ENCODE measurements at regions not wholly inside any gene's neighbourhood (a gene's known extent, or its start where the extent isn't known, plus 50 kb on each side); places are given as distances from the start of the nearest gene placed in this dataset.
A peak's percentile ranks its signal among the peaks of the same experiment; 100 is the strongest.

- TF ChIP-seq ZBTB40 (IDR thresholded peaks at IDR 0.05; ENCODE audit: borderline replicate concordance) (no peak), ZNF217 (IDR thresholded peaks at IDR 0.05) (no peak), USF2 (IDR thresholded peaks at IDR 0.05; ENCODE audit: borderline replicate concordance, low read depth, low read length) (no peak)
Measured at GRCh38 chr11:128351168-128351567, 236.2 kb downstream of the ETS1 start (continued).

DNA sequence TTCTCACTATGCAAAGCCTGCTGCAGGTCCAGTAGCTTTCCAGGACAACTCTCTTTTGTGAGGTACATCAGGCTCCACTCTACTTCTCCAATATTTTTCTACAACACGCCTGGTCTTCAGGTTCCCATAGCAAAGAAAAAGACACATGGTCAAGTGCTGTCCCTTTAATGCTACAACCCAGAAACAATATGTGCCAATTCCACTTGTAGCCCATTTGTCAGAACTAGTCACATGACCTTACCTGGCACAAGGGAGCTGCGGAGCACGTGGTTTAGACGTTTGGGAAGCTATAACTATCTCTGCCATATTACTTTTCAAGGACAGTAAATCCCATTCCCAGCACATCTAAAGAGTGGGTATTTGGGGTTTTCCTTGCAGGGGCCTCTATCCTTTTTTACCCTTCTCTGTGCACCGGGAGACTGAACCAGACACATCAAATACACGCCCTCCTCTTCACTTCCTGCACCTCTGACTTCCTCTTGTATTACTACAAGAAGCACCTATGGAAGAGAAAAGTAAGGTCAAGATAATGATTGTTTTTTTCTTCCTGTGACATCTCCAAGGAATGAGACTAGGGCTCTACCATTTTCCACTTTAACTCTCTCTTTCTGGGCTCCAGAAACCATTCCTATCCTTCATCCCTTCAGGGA lies 237.6 kb downstream of the ETS1 start:
- Histone ChIP-seq H3K4me1 (ENCODE audit: control insufficient read depth, insufficient read depth, low read length) (no peaks in the 10 kb centered on the region), H3K27ac (ENCODE audit: control insufficient read depth, insufficient read depth) (no peak overlapping the region), H3K36me3 (ENCODE audit: control insufficient read depth in 2 of 2, insufficient read depth in 2 of 2, low read length in 1 of 2) (no peaks in the 10 kb centered on the region), H3K4me2 (ENCODE audit: control insufficient read depth, insufficient read depth) (no peak overlapping the region), H3K27me3 (replicated peaks in 1 of 2; ENCODE audit: control insufficient read depth in 2 of 2, insufficient read depth in 2 of 2, low read length in 1 of 2) (no peaks in the 10 kb centered on the region), H4K20me1 (ENCODE audit: control insufficient read depth, insufficient read depth) (no peaks in the 10 kb centered on the region), H3K4me3 (no peak overlapping the region), H2AFZ (ENCODE audit: control insufficient read depth, low read depth, low read length) (no peak overlapping the region), H3K9me3 (replicated peaks; ENCODE audit: control insufficient read depth, insufficient read depth, low read length) (no peaks in the 10 kb centered on the region), H3K9ac (ENCODE audit: control insufficient read depth, insufficient read depth, low read length) (no peak overlapping the region), H3K79me2 (ENCODE audit: control insufficient read depth, insufficient read depth, low read length) (no peaks in the 10 kb centered on the region)
- peak; percentile 49; the same call in 1 of the 2 replicates for TF ChIP-seq NFYB (IDR thresholded peaks at IDR 0.05; ENCODE audit: insufficient read depth, low read depth, low read length)
- TF ChIP-seq ESRRA (IDR thresholded peaks at IDR 0.05; ENCODE audit: low read length), result no peak
- DNase-seq (ENCODE audit: low read depth, low spot score), result no peak
- FAIRE-seq, result no peak
- RAD21 ChIA-PET (ENCODE audit: unreplicated experiment), result no interaction called here
- POLR2A ChIA-PET, result interaction anchor here (1.3 kb wide), 1 partner anchor 35 kb away, joined by 4 read pairs; no protein-coding TSS in a partner anchor
- no TSS peak for BruUV-seq (replicated peaks)
- in situ Hi-C loops (cut with MboI), result no loop called here
- SMC1A ChIA-PET (ENCODE audit: uncharacterized antibody, unreplicated experiment), result interaction anchor here (1.8 kb wide), 1 partner anchor 169 kb away, joined by 3 read pairs; no protein-coding TSS in a partner anchor
- 62% methylated on average over 6 of the region's 6 CpGs for WGBS (ENCODE audit: insufficient coverage, insufficient replicate concordance, low lambda C conversion rate, missing lambda C conversion rate)
- CTCF ChIA-PET, result no interaction called here
- no peak for ATAC-seq
- intact Hi-C loops (cut with micrococcal nuclease; ENCODE audit: unreplicated experiment), result no loop called here

Data from GM12878 (cell line).